AG08396 (cell line): ENCODE measurements at regions not wholly inside any gene's neighbourhood (a gene's known extent, or its start where the extent isn't known, plus 50 kb on each side); places are given as distances from the start of the nearest gene placed in this dataset.
"Not testable (repeated sequence)": the region's sequence is repeated elsewhere in the genome, so short reads cannot be mapped to it uniquely, and the experiment has no call there.

ENCODE experiments used
- DNase-seq: peaks from one replicate; pipeline ENCODE4 v3.0.0; 2012; ENCODE audit warnings: low spot score, mixed read lengths

DNA sequence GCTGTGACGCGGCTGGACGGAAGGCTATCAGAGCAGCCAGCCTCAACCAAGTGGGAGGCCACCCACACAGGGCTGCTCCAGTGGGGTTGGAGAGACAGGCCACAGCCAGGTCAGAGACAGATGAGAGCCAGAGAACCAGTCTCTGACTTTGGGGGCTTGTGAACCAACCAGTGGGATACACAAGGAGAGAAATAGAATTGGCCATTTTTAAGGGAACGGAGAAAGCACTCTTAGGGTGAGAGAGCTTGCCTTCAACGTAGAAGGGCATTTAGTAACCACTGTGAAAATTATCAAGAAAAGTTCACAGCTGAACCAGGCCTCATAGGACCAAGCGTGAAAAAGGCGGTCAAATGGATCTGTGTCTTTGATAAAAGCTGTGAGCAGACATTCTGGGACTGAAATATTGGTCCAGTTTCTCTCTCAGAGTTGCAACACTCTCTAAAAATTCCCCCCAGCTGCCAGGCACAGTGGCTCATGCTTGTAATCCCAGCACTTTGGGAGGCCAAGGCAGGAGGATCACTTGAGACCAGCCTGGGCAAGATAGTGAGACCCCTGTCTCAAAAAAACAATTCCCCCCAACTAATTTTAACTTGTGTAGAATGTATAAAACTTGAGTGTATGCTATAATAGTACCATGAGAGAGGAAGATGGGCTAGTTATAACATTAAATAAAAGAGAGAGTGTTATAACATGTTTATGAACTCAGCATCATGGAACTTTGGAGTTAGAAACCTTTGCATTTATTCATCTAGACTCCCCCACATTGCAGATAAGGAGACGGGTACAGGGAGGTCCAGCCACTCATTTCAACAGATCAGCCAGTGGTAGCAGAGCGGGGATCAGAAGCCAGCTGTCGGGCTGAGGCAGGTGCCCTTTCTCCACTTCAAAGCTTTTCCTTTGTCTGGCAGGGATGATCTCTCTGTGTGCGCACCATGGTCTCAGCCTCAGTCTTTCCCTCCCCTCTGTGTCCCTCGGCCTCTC lies 132.2 kb downstream of the NPIPB11 start:
- DNase-seq: not testable (repeated sequence)

DNA sequence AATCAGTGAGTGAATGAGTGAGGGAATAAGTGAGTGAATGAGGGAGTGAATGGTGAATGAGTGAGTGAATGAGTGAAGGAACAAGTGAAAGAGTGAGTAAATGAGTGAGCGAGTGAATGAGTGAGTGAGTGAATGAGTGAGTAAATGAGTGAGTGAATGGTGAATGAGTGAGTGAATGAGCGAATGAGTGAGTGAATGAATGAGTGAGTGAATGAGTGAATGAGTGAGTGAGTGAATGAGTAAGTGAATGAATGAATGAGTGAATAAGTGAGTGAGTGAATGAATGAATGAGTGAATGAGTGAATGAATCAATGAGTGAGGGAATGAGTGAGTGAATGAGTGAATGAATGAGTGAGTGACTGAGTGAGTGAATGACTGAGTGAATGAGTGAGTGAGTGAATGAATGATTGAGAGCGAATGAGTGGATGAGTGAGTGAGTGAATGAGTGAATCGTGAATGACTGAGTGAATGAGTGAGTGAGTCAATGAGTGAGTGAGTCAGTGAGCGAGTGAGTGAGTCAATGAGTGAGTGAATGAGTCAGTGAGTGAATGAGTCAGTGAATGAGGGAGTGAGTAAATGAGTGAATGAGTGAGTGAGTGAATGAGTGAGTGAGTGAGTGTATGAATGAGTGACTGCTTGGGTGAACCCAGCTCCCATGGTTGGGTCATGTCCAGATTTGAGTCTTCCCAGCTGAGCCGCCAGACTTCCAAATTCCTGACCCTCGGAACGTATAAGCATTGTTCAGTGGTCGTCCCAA lies 133.0 kb downstream of the NPIPB11 start:
- DNase-seq: not testable (repeated sequence)

DNA sequence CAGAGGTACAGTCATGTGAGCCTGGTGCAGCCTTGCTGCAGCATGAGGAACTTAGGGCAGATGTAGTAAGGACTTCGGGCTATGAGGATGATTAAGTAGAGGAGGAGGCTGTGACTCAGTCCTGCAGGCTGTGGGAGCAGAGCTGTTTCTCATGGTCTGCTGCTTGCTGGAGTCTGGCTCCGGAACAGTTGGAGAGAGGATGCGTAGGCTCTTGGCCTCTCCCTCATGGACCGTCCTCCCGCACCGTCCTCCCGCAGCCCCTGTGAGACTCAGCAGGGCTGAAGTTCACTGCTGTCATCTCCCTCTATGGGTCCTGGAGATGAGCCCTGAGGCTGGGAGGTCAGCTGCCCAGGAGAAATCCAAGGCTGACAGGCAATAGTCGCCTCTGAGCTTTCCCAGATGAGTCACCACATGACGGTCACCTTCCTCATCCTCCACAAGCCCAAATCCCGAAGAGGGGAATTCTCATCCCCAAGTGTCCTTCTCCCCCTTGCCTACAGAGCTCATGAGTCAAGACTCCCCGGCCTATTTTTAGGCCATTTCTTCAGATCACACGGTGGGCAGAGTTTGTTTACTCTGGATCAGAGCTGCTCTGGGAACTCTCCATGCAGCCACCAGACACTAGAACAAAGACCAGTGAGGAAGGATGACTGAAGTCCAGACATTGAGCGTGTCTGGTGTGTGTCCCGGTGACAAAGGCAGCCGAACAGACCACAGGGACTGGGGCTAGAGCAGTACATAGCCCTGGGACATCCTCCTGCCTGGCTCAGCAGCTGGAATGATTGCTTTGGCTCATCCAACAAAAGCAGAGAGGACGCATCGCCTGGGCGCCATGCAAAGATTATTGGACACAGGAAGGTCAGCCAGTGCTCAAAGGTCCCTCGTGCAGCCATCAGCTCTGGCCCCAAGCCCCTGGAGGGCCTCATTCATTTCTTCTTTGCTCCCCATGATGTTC lies 134.5 kb downstream of the NPIPB11 start:
- peak; percentile 37 for DNase-seq

DNA sequence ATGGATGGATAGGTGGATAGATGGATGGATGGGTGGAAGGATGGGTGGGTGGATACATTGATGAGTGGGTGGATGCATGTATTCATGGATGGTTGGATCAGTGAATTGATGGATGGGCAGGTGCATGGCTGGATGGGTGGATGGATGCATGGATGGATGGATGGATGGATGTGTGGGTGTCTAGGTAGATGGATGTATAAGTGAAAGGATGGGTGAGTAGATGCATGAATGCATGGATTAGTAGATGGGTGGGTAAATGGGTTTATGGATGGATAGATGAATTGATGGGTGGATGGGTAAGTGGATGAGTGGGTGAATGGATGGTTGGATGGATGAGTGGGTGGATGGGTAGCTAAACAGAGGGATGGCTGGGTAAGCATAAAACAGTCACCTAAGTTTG lies 135.6 kb downstream of the NPIPB11 start:
- not testable (repeated sequence) for DNase-seq

DNA sequence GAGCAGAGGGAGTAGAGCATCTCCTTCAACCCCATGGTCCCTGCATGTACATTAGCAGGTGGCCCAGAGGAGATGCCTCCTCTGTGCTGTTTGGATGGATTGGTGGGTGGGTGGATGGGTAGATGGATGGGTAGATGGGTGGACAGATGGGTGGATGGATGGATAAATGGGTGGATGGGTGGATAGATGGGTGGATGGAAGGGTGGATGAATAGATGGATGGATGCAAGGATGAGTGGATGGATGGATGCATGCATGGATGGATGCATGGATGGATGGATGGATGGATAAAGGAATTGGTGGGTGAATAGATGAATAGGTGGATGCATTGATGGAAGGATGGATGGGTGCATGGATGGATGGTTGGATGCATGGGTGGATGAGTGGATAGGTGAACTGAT lies 136.5 kb downstream of the NPIPB11 start:
- DNase-seq: not testable (repeated sequence)

DNA sequence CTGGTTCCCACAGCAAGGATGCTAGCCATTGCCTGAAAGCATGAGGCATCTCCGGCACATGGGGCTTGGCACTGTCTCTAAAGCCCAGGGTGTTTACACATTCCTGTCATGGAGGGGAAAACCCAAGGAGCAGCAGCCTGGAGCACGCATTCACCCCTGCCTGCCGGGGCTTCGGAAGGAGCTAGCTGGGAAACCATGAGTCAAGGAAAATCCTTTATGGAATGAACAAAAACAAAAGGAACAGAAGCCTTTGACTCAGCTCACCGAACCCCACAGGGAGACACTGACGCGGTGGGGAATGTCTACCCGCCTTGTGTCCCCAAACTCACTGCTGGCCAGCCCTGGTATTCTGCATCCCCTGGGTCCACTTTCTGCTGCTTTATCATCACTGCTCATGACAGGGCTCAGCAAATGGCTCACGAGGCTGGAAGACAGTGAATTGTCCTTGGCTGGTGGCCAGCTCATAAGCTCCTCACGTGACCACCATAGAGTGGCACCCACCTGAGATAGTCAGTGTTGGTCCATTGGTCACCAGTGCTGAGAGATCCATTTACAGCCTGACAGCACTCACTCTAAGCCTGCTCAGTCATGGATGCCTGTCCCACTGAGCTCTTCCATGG lies 137.2 kb downstream of the NPIPB11 start:
- not testable (repeated sequence) for DNase-seq

DNA sequence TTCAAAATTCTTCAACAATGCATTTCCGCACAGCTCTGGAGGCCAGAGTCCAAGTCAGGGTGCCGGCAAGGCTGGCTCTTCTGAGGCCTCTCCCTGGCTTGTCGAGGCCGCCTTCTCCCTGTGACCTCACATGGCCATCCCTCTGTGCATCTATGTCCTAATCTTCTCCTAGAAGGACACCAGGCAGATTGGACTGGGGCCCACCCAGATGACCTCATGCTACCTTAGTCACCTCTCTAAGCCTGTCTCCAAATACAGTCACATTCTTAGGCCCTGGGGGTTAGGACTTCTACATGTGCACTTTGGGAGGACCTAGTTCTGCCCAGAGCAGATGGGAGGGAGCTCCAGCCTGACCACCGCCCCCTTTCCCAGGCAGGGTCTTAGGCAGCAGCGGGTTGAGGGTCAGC lies 137.7 kb downstream of the NPIPB11 start:
- DNase-seq: not testable (repeated sequence)

DNA sequence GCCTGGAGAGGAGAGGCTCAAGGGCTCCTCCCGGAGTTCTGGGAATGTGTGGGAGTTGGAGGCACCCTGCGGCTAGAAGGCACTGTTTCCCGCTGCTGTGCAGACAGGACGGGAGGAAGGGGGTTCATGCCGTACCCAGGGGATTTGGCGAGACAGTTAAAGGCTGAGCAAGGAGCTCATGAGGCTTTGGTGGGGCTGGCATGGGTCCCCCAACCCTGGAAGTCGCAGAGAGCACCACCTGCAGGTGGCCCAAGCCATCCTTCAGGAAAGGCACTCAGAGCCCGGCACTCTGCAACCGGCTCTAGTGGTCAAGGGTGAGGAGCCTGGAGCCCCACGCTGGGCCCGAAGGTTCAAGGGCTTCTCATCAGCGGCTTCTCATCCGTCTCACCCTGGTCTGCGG lies 138.2 kb downstream of the NPIPB11 start:
- not testable (repeated sequence) for DNase-seq

DNA sequence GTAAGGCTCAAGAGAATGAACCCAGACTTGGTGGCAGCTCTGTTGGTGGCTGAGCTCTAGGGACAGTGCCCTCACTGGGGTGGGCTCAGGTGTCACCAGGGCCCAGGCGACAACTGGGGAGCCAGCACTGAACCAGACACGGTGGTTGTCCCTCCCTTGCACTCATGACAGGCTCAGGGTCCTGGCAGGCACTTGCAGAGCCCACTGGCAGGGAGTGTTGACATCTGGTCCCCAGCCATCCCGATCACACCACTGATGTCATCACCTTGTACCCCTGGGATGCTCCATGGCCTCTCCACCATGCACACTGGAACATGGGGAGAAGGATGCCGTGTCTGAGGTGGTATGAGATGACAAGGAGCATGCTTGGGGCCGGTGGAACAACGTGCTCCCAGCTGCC lies 138.6 kb downstream of the NPIPB11 start:
- not testable (repeated sequence) for DNase-seq

DNA sequence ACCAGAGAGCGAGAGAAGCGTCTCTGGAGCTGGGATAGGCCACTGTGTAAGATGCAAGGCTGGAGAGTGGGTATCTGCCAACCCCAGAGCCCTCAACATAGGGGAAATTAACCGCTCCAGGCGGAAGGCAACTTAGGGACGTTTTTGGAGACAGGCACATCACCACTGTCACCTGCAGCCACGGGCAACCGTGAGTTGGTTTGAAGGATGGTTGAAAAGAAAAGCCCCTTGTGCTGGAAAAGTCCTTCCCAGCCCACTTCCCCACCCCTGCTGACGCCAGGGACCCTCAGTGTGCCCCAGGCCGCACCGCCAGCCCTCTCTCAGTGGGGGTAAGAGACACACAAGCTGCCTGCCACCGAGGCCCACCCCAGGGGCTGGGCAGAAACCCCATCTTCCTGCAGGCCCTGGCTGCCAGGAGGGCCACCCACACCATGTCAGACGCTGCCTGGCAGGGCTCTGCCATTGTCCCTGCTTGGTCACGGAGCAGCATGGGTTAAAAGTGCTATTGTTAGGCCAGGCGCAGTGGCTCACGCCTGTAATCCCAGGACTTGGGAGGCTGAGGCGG lies 139.4 kb downstream of the NPIPB11 start:
- DNase-seq: not testable (repeated sequence)

DNA sequence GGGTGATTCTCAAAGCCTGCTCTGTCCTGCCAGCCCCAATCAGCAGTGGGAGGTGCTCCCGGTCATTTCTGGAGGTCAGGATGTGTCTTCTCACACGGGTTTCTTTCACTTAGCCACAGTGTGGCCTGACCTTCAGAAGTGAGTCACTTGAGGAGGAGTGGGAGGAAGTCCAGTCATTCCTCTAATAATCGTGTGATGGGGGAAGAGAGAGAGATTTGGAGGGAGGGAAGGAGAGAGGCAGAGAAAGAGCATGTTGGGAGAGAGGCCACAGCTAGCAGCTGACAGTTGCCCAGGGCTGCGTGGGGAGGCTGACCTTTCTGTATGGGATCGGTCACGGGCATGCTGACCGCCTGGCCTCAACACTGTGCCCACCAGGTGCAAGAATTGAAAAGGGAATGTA lies 139.9 kb downstream of the NPIPB11 start:
- DNase-seq: not testable (repeated sequence)

DNA sequence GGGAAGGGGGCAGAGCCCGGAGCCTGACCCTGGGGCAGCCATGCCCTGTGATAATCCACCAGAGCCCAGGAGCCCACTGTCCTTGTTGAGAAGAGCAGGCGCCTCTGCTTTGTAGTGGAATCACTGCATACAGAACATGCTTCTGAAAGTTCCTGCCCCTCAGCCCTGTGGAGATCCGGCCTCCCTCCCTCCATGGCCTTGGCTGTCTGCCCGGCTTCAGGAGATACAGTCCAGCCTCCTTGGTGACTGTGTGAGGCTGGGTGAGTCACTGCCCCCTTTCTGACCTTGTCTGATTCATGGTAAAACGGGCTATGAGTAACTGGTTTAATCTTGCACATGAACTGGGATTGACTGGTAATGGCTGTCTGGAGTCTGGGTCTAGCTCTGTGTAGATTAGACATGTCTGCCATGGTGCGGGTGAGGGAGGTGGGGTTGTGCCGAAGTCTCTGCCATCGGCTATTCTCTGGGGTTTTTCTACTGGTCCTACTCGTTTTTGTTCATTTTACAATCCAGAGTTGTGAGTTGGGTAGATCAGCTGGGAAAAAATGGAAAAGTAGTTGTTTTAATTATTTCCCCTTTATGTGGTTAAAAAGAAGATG lies 141.2 kb downstream of the NPIPB11 start:
- not testable (repeated sequence) for DNase-seq

DNA sequence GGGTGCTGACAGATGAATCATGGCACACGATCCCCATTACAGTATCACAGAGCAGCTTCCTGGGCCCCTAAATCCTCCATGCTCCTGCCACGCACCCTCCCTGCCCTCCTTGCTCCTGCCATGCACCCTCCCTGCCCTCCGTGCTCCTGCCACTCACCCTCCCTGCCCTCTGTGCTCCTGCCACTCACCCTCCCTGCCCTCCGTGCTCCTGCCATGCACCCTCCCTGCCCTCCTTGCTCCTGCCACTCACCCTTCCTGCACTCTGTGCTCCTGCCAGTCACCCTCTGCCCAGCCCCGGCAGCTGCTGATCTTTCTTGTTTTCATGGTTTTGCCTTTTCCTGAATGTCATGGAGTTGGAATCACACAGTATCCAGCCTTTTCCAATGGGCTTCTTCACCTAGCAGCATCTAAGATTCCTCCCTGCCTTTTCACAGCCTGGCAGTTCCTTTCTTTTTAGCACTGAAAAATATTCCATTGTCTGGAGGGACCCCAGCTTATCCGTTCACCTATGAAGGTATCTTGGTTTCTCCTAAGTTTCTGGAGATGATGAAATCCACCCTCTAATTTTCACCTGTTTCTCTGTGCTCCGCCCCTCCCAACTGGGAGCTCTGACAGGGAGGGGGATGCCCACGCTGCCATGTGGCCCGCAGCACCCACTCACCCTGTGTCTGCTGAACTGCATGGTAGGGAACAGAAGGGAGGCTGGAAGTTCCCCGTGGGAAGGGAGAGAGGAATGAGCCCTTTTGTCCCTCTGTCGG lies 142.3 kb downstream of the NPIPB11 start:
- DNase-seq: not testable (repeated sequence)

DNA sequence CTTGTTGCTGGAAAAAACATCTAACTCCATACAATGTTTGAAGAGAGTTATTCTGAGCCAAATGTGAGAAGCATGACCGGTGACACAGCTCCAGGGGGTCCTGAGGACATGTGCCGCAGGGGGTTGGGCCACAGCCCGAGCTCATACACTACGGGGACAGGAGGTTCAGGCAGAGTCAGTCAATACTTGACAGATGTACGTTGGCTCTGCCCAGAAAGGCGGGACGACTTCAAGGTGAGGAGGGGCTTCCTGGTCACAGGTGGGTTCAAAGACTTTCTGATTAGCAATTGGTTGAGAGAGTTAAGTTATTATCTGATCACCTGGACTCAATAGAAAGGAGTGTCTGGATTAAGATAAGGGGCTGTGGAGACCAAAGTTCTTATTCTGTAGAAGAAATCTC lies 143.8 kb downstream of the NPIPB11 start:
- not testable (repeated sequence) for DNase-seq

DNA sequence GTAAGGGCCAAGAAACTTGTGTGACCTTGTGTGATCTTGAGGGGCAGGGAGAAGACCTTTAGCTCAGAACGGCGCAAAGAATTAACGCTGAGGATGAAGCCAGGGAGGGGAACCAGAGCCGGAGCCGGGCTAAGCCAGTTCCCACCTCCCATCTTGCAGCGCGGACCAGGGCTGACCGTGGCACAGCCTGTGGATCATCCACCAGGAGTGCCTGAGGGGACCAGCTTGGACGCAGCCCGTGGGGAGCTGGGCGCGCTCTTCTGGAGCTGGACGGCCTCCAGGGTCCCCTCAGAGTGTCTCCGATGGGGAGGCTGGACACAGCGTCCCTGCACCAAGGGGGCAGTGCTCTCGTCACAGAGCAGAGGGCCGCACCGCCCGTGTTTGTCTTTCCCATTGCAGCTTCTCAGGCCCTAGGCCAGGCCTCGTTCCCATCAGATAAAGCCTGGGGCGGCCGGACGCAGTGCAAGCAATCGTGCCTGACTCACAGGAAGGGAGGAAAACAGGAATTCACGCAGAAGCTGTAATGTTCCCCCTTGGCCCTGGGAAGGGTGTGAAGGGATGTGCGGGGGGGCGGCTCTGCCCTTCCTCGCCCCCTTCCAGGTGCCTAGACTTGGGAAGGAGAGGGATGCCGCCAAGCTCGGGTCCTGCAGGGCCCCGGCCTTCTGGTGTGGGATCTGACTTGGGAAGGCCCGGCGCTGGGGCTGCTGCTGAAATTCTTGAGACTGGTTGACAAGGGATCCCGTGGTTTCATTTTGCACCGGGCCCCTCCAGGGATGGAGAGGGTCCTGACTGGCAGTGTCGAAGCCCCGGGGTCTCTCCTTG lies 144.9 kb downstream of the NPIPB11 start:
- DNase-seq: not testable (repeated sequence)

DNA sequence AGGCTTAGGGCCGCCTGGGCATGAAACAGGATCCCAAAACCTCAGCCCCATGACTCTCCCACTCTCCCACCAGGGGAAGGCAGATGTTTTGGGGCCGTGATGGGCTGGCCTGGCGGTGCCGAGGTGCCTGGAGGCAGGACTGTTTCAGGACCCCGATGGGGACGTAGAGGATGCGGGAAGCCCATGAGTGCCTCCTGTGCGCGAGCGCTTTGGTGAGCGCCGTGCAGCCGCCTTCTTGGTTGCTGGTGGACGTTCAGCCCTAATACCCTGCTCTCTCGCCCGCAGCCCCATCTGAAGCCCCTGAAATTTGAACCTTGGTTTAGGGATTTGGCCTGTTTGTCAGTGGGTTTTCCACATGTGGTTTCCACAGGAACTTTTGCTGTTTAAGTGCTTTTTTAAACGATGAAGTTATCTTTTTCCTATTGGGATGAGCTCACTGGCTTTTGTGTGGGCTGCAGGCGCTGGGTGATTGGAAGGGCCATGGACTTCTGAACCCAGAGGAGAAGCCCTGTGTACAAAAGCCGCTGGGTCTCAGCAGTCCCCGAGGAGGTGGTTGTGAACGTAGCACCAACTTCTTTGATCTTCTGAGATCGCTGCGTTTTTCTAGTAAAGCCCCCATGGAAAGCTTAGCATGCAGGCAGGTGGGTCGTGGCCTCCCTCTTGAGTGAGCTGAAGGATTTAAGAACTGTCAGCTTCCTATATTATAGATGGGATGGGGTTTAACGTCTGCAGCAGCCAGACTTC lies 145.7 kb downstream of the NPIPB11 start:
- DNase-seq: not testable (repeated sequence)

DNA sequence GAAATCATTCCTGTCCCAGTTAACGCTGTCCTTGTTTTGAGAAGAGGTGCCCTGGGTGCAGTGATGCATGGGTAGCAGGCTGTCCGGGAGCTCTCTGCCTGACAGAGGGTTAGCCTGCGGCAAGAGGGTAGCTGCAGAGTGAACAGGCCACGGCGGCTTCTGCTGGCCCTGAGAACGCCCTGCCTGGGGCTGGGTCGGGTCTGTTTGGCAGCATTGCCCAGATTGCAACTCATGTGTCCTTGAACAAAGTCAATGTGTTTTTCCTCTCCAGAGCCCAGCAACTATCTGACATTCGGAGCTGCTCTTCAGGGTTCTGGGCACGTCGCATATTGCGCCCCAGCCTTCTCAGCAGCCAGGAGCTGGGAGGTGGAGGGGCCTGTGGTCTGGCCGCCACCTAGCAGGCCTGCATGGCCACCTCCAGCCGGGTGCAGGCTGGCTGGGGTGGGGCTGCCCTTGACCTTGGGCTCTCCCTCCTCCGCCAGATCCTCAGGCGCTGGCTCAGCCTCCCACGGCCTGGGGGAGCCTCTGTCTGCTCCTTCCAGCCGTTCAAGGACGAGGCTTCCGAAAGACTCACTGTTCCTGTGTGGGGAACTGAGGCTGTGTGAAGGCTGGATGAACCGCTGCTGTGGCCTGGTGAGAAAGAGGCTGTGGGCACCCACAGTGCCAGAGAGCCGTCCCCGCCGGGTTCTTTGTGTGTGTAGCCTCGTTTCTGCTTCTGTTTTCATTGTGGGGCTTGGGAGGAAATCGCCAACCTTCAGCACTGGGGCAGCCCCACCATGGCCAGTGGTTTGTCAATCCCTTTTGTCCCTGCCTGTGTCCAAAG lies 146.7 kb downstream of the NPIPB11 start:
- DNase-seq: not testable (repeated sequence)
